NOMO-1 treated with DMSO at 0.1 percent for 48 hours (cell line): ENCODE measurements at regions not wholly inside any gene's neighbourhood (a gene's known extent, or its start where the extent isn't known, plus 50 kb on each side); places are given as distances from the start of the nearest gene placed in this dataset.

Source experiments
- DNase-seq: peaks from one replicate; lab custom pipeline; 2025; ENCODE audit not compliant: unreplicated experiment; lab: John Stamatoyannopoulos, UW

DNA sequence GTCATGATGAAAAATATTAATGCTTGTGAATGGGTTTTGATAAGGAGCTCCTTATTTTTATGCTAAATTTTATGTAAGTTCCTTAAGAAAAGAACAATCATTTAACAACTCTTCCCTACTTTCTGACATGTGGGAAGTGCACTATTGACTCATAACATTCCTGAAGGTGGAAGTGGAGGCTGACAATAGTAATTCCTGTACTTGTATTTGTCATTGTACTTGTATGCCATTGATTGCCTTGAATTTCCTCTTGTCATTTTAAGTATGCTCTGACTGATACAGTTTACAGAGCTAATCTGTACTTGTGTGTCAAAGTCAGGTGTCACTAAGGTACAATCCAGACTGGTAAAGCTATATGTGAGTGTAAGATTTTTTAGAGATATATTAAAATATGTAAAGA is 440.0 kb downstream of the SLC16A7 start:
- DNase-seq, result no peak

DNA sequence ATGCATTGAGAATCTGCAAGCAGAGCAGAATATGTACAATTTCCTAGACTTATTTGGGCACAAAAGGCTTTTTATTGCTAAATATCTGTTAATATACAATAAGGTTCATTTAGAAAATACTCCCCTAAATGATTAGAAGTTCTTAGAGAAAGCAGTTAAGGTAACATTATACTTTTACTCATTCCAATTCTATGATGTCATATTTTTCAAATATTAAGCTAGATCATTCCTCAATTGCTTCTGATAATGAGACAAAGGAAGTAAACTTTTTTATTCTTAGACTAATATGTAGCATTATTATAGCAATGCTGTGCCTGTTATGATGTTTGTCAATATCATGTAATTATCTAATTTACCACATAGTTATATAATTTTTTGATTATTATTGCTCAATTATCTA is 447.0 kb downstream of the SLC16A7 start:
- no peak for DNase-seq

DNA sequence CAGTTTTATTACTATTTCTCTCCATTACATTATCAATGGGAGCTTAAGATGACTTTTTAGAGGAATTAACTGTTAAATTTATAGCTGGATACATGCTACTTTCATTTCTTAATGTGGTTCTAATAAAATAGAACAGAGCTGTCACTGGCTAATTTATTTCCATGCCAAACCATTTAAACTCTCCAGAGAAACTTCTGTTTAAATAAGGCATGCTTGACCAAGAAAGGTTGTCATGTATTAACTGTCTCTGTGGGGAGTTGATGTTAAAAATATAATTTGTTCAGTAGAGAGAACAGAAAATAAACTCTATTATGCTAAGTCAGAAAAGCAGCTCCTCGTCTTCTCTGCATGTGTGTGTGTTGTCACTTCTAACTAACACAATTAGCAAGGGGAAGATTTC is 447.4 kb downstream of the SLC16A7 start:
- DNase-seq, result no peak

DNA sequence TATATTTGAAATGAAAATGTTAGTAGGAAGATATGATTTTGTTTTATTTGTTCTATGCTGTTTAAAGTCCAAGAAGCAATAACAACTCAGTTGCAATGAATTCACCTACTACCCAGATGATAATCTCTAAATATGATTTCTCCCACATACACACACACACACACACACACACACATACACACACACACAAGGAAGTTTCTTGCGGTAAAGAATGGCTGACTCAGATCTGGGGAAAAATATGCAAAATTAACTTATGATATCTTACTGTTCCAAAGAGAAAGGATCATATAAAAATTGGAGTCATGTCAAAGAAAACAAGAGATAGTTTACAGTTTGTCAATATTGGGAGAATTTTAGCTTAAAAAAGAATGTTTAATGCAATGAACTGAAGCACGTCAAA is 456.7 kb downstream of the SLC16A7 start:
- no peak for DNase-seq

DNA sequence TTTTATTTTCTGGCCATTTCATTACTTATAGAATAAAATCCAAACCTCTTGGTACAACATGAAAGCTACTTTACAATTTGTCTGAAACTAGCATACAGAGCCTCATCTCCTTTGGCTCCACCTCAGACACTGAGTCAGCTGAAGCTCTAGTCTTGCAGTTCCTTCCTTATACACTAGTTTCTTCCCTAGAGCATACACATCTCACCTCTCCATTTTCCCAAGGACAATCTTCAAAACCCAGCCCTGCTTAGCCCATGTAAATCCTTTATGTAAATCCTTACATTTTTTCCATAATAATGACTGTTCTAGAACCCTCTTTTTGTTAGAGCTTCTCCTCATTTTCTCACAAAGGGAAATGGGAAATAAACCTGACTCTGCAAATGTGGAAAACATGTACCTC is 463.4 kb downstream of the SLC16A7 start:
- no peak for DNase-seq

DNA sequence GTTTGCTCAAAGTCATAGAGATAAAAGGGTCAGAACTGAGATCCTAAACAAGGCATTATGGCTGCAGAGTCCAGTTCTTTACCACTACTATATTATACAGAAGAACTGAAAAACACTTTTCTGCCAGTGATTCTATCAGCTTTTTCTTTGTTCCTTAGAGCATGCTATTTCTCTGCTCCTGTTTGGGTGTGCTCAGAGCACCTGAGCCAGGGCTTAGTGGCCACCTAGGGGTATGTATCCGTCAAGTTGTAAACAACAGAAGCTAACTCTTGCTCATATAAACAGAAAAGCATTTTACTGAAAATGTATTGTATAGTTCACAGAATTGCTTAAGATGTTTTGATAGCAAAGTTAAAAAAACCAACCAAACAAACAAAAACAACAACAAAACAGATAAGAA is 470.8 kb downstream of the SLC16A7 start:
- no peak for DNase-seq

DNA sequence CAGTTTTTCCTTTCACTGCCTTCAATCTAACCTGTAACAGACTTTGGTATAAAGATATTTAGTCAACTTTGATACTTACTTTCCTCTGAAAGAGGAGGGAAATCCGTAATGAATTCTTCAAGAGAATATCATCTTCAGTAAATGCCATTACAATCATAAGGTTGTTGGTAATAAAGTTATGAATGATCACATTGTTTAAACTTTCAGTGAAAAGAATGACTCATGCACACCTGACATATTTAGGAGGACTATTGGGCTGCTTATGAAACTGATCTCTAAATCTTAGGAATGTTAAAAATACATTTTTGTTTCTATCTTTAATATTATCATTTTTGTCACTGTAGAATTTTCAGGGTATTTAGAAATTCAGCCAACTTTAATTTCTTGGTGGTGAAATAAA is 474.7 kb downstream of the SLC16A7 start:
- no peak for DNase-seq

DNA sequence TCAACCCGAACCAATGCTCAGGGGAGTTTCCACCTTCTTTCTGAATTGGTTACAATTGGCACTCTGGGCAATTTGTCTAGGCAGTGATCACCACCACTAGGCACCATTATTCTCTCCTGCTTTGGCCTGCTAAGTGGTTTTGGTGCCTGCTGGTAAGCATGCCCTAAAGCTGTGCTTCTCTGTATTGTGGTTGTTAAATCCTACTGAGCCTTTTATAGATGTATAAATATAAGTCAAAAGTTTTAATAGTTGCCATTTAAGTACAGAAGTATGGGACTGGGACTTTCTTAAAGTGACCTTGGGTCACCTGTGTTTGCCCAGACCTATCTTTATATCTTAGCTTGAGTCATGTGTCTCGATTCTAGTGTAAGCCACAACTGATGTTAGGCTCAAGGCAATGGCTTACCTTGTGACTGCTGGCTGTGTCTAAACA is 475.9 kb downstream of the SLC16A7 start:
- no peak for DNase-seq

DNA sequence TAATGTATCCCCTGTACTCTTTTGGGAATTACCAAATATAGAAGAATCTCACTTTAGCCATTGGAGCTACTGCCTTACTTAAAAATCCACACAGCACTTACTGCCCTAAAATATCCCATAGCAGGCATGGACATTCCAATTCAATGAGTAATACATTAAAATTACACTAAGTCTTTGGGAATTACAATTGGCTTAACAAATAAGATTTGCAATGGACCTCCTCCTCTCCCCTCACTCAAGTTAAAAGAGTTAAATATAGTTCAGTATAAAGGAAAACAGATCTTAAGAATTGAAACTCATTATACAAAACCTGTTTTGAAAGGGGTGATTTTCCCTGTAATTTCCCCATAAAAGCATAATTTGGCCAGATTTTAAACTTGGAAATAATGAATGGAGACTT is 477.1 kb downstream of the SLC16A7 start:
- DNase-seq, result no peak

DNA sequence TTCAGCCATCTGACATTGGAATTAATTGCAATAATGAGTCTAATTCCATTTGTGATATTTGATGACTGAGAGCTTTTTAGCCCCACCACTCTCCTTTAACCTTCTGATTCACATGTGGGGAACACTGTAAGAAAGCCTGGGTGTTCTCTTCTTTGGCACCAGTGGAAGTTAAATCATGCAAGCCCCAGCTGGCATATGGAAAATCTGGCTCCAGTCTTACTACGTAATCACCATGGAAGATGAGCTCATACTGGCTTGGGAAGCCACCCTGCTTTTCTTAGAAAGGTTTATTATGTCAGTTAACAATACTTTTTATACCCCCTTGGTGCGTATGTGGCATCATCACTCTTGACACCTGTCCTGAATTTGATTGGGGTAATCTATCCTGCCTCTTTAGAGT is 479.3 kb downstream of the SLC16A7 start:
- no peak for DNase-seq

DNA sequence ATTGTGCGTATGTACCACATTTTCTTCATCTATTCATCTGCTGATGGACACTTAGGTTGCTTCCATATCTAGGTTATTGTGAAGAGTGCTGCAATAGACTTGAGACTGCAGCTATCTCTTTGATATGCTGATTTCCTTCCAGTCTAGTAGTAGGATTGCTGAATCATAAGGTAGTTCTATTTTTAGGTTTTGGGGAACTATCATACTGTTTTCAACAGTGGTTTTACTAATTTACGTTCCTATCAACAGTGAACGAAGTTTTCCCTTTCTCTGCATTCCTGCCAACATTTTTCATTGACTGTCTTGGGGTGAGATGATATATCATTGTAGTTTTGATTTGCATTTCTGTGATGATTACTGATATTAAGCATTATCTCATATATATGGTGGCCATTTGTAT is 482.2 kb downstream of the SLC16A7 start:
- DNase-seq, result peak; percentile 75

DNA sequence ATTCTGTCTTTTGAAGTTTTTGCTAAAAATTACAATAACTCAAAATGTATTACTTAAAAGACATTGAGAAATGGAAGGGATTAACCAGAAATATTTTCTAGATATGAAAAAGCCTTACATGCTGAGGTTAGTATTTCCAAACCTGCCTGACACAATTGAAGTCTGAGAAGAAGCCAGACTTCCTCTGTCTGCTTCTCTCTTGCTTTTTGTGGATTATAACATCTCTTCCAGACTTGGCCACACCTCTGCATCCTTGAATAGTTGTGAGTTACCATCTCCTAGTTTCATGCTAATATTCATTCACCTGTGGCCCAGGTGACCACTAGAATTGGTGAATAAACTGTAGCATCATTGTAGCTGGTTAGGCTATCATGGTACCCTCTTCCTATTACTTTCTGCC is 497.6 kb downstream of the SLC16A7 start:
- peak; percentile 19 for DNase-seq

DNA sequence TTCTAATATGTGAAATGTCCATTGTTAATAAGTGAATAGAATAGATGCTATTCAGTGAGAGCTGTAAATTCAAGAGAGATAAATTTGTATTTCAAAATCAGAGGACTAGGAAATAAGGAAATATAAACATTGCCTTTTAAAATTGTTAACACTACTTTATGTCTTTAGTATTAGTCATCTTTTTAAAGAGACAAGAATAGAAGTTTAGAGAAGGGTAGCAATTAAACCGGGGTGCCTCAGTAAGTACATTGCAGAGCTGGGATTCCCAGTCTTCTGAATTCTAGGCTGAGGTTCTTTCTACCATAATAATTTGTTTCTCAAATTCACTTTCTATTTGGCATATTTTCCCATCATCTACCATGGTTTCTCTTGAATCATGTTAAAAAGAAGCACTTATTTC is 498.6 kb downstream of the SLC16A7 start:
- no peak for DNase-seq

DNA sequence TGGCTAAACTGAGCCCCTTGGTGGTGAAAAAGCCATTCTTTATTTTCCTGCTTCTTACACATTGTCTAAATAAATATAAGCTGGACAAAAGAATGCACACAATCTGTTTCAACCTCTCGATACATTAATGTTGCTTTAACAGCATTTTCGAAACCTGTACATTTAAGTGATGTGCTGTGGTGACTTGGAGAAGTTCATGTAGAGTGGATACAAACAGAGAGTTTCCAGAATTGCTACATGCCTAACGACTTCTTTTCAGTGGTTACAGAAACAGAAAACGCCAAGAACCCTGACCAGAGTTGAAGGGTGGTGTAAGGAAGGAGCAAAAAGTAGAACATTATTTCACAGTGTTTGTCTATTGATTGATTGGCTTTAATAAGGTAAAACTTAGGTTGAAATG is 500.9 kb downstream of the SLC16A7 start:
- peak; percentile 14 for DNase-seq

DNA sequence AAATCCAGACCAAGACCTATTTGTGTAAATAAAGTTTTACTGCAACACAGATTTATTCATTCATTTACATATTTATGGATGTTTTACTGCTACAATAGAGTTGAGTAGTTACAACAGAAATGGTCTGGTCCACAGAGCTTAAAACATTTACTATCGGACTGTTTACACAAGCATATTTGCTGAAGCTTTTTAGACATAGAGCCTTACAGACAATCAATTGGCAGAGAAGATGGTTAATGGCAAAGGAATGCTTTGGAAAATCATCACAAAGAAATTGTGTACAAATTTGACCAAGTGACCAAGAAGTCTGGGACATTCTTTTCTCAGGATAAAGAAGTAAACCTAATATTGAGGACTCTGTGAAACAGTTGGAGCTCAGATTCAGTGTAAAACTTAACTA is 504.3 kb downstream of the SLC16A7 start:
- DNase-seq, result no peak

DNA sequence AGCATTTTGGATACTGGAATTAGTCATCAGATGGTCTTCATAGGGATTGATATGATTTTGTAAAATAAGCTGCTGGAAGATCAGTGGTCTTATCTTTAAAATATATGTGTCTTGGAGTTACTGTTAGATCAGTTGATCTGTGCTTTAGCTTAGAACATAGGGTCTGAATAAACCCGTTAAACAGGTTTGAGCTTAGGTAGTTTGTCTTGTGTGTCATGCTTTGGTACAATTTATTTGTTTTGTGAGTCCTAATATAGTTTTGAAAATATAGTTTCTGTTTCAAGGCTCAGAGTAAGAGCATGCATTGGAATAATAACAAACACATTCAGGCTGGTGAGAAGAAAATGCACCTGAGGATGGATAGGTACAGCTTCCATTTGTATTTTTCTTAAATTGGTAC is 505.0 kb downstream of the SLC16A7 start:
- DNase-seq, result no peak

DNA sequence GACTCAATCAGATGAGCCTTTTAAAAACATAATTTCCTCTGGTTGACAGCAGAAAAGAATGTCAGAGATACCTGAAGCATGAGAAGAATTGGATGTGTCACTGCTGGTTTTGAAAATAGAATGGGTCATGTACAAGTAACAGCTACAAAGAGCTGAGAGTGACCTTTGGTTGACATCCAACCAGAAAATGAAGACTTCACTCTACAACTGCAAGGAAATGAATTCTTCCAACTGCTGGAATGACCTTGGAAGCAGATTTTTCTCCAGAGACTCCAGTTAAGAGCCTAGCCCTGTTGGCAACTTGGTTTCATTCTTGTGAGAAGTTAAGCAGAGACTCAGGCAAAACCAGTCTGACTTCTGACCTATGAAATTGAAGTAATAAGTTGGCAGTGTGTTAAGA is 505.9 kb downstream of the SLC16A7 start:
- no peak for DNase-seq

DNA sequence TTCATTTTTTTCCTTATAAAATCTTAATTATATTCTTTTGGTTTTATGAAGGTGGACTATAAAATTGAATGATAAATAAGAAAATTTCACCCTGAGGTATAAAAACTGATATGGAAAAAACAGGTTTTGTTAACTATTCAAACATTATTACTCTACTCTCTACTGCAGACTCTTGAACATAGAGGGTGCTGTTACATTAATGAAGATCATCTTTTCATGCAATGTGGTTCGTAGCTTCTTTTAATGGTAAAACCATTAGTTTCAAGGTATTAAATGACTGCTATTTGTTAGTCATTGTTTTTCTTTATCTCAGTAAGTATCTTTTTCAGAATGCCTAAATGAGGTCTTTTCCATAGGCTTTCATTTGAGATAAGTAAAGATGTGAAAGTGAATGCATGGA is 510.4 kb downstream of the SLC16A7 start:
- no peak for DNase-seq

DNA sequence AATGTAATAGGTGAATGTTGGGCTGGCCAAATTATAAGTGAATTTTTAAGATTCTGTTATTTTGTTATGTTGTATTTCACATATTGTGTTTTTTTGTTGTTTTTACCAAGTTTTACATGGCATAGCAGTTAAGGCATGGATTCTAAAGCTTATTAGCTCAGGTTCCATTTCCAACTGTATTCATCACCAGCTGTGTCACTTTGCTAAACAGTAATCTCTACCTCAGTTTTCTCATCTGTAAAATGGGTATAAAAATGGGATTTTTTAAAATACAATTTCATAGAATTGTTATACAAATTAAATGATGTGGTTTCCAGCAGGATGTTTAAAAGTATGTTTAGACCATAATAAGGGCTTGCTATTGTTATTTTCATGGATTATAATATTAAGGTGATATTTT is 512.2 kb downstream of the SLC16A7 start:
- DNase-seq, result no peak

DNA sequence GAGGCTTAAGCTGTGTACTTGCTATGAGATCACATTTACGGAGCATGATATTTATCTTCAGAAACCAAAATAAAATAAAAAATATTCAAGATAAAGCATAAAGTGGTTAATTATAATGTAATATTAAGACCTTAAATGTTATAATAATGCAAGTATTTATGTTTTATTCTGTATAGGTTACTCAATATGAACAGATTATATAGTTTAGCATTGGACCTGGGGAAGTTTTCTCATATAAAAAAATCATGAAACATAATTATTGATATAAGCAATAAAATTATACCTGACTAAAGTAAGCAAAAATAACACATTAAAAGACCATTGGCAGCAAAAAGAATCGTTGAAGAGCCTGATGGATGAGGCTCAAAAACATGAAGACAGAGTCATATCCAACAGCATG is 516.2 kb downstream of the SLC16A7 start:
- no peak for DNase-seq

DNA sequence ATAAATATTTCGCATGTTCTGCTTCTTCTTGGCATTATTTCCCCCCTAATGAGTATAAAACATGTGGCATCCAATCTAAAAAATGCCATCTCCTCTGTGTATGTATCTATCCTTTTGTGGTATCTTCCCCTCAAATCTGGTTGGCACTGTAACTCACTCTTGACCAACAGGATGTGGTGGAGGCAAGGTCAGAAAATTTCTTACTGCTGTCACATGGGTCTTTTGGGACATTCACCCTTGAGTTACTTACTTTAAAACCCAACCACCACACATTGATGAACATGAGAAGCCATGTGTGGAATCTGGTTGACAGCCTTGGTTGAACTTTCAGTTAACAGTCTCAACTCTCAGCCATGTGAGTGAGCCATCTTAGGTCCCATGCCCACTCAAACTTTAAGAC is 516.9 kb downstream of the SLC16A7 start:
- no peak for DNase-seq

DNA sequence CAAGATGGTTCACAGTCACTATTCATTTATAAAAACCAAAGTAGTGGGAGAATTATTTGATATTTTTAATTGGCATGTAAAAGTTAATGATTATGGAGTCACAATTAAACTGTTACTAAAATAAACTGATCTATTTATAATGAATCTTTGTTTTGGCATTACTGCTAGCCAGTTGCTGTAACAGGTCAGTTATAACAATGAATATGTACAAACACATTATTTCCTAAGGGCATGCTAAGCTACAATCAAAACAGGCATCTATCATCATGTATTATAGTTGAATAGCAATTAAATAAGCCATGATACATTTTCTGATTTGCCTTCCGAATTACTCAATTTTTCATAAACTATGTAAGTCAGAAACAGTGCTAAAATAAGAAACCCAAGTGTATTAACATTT is 518.3 kb downstream of the SLC16A7 start:
- no peak for DNase-seq

DNA sequence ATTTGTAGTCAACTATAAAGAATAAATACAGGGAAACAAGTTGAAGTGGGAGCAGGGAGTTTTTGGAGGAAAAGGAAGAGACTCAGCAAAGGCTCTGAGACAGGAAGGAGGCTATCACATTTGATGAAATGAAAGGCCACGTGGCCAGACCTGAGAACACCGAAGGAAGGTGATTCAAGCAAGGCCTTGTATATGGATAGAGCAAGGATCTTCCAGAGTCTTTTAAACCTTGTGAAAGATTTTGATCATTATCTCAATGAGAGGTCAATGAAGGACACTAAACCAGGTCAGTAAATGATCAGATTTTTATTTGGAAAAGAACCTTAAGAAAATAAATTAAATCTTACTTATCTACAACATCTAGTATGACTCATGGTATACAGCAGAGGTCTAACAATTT is 523.5 kb downstream of the SLC16A7 start:
- no peak for DNase-seq

DNA sequence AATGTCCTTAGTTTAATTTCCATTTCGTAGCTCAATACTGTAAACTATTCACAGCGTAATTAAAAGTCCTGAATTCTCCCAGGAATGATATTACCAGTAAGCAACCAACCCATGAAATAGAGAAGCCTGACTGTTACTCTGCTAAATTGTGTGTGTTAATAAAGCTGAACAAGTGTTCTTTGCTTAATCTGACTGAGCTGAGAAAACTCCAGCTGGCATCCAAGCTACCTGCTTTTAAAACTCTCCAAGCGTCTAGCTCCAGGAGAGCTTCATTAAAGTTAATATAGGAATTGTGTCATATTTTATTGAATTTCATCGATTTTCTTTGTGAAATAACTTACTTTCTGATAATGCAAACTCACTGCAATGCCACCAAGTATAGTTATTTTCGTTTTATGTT is 524.4 kb downstream of the SLC16A7 start:
- no peak for DNase-seq
